SK-N-SH (cell line): ENCODE measurements at regions not wholly inside any gene's neighbourhood (a gene's known extent, or its start where the extent isn't known, plus 50 kb on each side); places are given as distances from the start of the nearest gene placed in this dataset.

Experiments used
- CTCF ChIP-seq: fragments of 200-600 bp; sonication (generic); IDR thresholded peaks from 2 replicates; pipeline ENCODE4 v1.6.1; 2017; ENCODE audit warnings: antibody characterized with exemption, mild to moderate bottlenecking, moderate library complexity
- FOXM1 ChIP-seq: IDR thresholded peaks from 2 replicates; pipeline ENCODE4 v1.4.0; 2012; ENCODE audit warnings: low read depth, mild to moderate bottlenecking
- GATA2 ChIP-seq: sonication (generic); formaldehyde crosslinking; IDR thresholded peaks from 2 replicates; pipeline ENCODE4 v1.5.0; 2020; ENCODE audit warnings: mild to moderate bottlenecking, missing genetic modification reagents
- JUND ChIP-seq: IDR thresholded peaks from 2 replicates; pipeline ENCODE4 v1.4.0; 2012
- TAF1 ChIP-seq: IDR thresholded peaks from 2 replicates; pipeline ENCODE4 v1.6.1; 2012; ENCODE audit warnings: low read depth, mild to moderate bottlenecking, low read length, moderate library complexity, borderline replicate concordance
- TF ChIP-seq, protein P1 (sequence below): IDR thresholded peaks from 2 replicates; pipeline ENCODE4 v1.6.1; 2012; ENCODE audit warnings: mild to moderate bottlenecking, low read depth, low read length, moderate library complexity
- TF ChIP-seq, protein P2 (sequence below): fragments of 150-350 bp; IDR thresholded peaks from 2 replicates; pipeline ENCODE4 v1.6.1; 2017; ENCODE audit warnings: antibody characterized with exemption, low read length, low read depth, borderline replicate concordance

DNA sequence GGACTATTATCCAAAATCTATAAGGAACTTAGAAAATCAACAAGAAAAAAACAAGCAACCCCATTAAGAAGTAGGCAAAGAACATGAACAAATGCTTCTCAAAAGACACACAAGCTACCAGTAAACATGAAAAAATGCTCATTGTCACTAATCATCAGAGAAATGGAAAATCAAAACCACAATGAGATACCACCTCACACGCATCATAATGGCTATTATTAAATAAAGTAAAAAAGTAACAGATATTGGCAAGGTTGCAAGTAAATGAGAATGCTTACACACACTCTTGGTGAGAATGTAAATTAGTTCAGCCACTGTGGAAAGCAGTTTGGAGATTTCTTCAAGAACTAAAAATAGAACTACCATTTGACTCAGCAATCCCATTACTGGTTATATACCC, 167.0 kb upstream of the DMRTA1 start:
- TF ChIP-seq, protein P1, sequence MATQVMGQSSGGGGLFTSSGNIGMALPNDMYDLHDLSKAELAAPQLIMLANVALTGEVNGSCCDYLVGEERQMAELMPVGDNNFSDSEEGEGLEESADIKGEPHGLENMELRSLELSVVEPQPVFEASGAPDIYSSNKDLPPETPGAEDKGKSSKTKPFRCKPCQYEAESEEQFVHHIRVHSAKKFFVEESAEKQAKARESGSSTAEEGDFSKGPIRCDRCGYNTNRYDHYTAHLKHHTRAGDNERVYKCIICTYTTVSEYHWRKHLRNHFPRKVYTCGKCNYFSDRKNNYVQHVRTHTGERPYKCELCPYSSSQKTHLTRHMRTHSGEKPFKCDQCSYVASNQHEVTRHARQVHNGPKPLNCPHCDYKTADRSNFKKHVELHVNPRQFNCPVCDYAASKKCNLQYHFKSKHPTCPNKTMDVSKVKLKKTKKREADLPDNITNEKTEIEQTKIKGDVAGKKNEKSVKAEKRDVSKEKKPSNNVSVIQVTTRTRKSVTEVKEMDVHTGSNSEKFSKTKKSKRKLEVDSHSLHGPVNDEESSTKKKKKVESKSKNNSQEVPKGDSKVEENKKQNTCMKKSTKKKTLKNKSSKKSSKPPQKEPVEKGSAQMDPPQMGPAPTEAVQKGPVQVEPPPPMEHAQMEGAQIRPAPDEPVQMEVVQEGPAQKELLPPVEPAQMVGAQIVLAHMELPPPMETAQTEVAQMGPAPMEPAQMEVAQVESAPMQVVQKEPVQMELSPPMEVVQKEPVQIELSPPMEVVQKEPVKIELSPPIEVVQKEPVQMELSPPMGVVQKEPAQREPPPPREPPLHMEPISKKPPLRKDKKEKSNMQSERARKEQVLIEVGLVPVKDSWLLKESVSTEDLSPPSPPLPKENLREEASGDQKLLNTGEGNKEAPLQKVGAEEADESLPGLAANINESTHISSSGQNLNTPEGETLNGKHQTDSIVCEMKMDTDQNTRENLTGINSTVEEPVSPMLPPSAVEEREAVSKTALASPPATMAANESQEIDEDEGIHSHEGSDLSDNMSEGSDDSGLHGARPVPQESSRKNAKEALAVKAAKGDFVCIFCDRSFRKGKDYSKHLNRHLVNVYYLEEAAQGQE, result no peak
- TF ChIP-seq CTCF (no peak), FOXM1 (no peak), GATA2 (CRISPR knock-in tag) (no peak), TAF1 (no peak), JUND (no peak)
- TF ChIP-seq, protein P2, sequence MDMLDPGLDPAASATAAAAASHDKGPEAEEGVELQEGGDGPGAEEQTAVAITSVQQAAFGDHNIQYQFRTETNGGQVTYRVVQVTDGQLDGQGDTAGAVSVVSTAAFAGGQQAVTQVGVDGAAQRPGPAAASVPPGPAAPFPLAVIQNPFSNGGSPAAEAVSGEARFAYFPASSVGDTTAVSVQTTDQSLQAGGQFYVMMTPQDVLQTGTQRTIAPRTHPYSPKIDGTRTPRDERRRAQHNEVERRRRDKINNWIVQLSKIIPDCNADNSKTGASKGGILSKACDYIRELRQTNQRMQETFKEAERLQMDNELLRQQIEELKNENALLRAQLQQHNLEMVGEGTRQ, result no peak
